ENCODE measurements at regions not wholly inside any gene's neighbourhood (a gene's known extent, or its start where the extent isn't known, plus 50 kb on each side); places are given as distances from the start of the nearest gene placed in this dataset.

DNA sequence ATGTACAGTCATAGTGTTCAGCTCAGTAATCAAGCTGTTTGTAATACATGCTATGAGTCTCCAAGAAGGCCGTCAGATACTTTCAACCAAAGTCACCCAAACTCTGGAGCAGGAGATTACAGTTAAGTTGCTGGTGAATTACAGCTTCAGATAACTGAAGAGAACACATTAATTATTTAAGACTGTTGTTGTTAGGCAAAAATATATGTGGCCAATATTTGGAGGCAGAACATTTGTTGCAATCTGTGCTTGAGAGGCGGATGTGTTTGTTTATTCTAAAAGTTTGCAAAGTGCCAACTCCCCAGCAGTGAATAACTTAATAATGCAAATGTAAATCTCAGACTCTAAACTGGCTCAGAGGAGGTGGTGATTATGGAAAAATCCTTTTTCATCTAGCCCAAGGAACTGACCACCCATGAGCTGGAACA is 300.7 kb upstream of the TBX3 start:
- no peak for DNase-seq (ENCODE audit: low spot score)

DNA sequence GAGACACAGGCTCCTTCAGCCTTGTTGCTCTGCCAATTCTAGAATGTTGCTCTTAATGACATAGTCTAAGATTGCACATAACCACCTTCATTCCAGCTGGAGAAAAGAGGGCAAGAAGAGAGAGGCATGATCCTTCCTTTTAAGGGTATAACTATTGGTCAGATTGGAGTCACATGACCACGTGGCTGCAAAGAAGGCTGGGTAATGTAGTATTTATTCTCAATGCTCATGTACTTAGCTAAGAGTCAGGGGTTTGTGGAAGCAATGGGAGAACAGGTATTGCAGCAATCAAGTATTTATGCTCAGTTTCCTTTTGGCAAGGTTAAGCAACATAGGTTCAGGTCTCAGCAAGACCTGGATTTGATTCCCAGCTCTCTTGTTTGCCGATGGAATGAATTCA is 298.8 kb upstream of the TBX3 start:
- DNase-seq (ENCODE audit: low spot score): no peak

DNA sequence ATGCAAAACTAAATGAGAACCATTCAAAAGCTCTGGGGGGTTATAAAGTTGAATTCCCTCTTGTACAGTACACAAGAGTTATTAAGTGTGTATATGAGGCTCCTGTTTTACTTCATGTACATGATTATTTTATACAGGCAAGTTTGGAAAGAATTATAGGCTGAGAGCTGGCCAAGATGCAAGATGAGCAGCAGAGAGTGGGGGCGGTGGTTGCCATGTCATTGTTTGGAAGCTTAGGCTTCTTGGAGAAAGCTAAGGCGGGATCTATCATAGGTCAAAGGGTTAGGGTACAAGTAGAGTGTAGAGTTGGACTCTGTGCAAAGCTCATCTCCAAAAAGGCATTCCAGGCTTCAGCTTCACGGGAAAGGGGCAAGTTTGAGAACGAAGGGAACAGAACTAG is 297.1 kb upstream of the TBX3 start:
- DNase-seq (ENCODE audit: low spot score): no peak

DNA sequence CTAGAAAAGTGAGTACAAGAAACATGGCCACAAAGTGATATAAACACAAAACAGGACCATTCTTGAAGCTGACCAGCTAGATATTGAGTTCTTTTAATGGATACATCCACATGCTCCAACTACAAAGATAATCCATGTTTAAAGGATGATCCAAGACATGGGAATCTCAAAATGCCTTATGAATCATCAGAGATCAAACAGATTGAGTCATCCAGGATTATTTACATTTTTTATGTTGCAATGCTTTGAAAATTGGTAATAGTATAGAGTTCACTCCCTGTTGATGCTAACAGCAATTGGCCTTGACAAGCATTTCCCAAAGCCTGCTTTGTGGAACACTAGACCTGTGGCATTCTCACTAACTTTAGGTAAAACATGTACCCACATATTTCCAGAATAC is 293.0 kb upstream of the TBX3 start:
- no peak for DNase-seq (ENCODE audit: low spot score)

DNA sequence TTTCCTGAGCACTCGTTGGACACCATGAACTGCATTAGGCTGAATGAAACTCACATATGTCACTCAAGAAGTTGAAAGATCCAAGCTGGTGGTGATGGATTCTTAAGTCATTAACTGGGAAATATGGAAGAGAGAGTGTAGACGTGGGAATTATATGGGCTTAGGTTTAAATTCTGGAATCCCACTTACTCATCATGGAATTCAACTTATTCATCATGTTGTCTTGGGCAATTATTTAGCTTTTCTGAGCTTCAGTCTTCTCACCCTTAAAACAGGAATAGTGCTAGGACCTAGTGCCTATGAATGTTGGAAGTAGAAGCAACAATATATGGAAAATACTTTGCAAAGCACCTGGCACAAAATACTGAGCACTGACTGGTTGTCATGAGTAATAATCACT is 292.4 kb upstream of the TBX3 start:
- DNase-seq (ENCODE audit: low spot score): no peak

DNA sequence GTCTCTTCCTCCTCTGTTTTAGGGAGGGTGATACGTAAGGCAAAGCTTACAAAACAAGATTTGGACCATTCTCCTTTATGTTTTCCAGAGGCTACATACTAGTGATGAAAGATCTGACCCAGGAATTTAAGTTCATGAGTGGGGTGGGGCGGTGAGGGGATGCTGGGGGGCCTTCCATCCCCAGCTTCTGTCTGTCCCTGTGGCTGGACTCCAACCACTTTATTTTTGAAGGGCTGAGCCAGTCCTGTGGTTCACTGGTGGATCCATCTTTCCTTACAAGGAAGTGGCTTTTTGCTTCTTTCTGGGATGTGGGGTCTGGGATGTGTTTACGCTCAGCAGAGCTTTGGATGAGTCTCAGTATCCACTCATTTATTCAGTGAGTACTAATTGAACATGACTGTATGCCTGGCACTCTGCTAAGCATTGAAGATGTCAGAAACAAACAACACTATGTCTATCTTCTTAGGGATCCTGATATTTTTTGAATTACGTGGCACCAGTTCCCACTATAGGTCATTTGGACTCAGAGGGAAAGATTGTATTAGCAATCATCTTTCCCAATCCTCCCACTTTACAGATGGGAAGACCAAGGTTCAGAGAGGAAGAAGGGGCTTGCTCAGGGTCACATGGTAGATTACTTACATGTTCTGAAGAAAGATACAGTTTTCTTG is 291.8 kb upstream of the TBX3 start:
- no peak for DNase-seq (ENCODE audit: low spot score)

DNA sequence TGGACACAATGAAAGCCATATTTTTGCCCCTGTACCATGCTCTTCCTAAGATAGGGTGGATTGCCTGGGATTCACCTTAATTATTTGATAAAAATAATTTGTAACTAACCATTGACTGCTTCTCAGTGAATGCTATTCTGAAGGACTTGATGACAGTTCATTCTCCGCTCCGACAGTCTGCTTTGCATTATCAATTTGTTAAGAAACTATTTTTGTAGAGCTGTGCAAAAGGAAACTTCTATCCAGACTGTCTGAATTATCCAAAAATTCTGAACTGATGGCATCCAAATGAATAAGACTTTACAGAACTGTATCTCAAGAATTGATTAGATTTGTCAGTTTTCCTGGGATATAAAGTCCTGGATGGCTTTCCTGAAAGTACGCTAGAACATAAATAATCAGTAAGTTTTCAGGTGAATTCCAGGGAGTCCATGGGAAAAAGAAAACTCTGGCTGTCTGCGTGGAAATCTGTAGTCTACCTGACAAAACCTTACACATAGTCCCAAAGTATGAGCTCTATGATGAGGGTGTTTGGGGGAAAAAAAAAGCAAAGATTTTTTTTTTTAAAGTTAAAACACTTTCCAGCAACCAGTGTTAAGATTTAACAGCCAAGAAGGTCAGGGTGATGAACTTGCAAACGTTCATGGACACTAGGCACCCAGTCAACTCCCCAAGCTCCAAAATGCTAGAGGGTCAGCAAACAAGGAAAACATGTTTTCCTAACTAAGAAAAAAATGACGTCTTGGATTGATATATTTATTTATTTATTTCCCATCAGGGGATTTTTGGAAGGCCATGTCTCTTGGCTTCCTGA is 291.1 kb upstream of the TBX3 start:
- no peak for DNase-seq (ENCODE audit: low spot score)

DNA sequence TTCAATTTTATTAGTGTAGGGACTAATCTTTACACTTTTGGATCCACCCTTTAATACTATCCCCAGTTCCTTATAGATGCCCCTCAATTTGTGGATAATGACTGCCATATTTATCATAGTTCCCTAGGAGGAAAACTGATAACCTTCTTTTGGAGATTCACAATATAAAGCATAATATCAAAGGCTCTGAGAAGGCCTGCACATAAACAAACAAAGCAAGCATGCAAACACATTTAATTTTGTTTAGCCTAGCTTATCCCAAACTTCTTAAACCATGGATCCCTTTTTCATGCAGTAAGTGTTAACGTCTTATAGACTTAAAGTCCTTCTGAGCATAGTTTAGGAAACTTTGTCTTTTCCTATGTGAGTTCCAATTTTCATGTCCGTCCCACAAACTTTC is 290.4 kb upstream of the TBX3 start:
- DNase-seq (ENCODE audit: low spot score): no peak

DNA sequence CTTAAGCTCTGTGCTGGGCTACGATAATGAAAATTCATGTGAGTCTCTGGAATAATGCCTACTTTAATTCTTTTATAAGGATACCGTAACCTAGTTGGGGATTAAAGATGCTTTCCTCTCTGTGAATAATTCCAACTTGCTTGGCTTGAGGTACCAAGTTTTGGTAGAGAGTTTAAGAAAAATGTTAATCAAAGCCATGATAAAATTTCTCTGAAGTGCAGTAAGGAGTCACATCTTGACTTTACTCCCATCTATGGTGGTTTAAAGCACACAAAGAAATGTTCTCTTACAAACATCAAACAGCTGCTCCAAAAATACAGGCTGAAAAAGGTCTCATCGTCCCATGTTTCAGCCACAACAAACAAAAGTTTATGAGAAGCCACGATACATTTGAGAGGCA is 284.8 kb upstream of the TBX3 start:
- DNase-seq (ENCODE audit: low spot score): no peak

DNA sequence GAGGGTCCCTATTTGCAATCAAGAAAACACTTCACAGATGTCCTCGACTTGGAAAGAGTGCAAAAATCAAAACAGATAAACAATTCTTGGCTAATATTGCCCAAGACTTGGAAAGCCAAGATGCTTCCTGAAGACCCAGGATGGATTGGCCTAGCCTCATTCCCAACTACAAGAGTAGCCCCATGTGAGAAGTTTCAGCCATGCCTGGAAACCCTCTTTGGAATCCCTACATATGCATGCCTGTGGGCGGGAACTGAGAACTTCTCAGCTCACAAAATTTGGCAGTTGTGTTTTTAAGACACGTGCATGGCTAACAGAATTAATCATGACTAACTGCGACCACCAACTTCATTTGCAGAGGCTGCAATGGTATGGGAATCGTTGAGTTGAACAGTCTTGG is 283.2 kb upstream of the TBX3 start:
- DNase-seq (ENCODE audit: low spot score): no peak

DNA sequence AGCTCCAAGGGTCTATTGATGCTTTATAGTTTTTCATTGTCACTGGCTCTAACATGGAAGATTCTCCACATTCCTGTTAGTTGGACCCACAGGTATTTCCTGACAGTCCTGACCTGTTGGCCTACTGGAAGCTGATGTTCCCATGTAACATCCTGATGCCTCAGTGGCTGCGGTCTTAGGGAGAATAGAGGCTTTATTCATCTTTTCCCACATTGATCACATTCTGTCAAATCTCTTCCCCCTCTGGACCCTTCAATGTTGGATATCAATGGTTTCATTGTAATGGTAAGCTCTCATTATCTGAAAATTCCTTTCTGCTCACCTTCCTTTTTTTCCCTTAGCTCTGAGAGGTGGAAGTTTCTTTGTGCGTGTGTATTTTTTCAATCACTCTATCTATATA is 280.9 kb upstream of the TBX3 start:
- no peak for DNase-seq (ENCODE audit: low spot score)

DNA sequence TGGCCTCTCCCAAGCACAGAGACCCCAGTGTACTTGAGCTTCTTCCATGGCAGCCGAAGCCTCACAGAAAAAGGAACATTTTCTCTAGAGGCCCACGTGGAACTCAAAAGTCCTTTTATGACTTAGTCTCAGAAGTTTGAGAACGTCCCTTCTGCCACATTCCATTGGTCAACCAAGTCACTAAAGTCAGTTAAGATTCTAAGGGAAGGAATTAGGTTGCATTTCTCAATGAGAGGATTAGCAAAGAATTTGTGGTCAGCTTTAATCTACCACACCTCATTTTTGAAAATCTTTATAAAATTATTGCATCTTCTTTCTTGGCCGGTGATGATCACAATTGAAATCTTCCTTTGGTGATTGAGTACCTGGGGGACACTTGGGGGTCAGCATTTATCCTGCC is 279.9 kb upstream of the TBX3 start:
- DNase-seq (ENCODE audit: low spot score): no peak

DNA sequence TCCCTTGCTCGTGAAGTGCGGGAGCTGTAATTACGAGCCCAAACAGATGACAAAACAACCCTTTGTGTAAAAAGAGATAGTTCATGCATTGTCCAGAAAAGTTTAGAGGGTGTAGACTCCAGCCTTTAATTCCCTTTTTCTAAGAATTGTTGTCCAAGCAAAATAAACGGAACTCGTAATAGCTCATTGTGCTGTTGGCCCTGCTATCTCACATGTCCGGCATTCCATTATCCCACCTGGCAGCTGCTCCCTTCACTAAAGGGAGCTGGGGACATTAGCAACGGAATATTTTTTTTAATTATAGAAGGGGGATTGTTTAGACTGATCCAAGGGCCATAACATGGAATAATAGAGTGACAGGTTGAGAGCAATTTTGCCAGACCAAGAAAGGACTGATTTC is 277.5 kb upstream of the TBX3 start:
- no peak for DNase-seq (ENCODE audit: low spot score)

DNA sequence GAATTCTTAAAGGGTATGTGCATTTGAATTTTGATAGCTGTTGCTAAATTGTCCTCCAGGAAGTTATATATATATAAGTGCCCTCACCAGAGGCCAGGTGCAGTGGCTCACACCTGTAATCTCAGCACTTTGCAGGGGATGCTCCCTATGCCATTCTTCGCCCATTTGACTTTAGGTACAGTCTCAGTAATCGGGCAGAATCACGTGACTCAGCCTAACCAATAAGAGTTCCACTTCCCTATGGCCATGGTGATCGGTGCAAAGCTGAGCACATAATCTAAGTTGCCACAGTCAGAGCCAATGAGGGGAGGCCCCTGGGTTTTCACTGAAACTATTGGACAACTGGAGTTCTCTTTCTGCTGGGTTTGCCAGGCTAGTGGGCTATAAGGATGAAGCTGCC is 274.6 kb upstream of the TBX3 start:
- DNase-seq (ENCODE audit: low spot score): no peak

DNA sequence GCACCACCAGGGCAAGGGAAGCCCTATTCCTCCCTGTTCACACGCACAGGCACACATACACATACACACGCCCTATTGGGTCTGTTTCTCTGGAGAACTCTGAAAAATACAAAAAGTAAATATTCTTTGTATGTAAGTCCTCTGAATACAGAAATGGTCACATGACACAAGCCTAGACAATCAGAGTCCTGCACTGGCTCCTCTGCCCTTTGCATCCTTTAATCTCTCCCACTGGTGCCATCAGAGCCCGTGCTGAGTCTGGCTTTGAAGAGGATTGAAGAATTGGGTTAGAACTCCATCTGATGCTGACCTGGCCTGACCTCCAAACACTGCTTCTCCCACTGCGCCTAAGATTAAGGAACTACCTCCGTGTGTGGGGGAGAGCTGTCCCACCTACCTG is 273.2 kb upstream of the TBX3 start:
- no peak for DNase-seq (ENCODE audit: low spot score)

DNA sequence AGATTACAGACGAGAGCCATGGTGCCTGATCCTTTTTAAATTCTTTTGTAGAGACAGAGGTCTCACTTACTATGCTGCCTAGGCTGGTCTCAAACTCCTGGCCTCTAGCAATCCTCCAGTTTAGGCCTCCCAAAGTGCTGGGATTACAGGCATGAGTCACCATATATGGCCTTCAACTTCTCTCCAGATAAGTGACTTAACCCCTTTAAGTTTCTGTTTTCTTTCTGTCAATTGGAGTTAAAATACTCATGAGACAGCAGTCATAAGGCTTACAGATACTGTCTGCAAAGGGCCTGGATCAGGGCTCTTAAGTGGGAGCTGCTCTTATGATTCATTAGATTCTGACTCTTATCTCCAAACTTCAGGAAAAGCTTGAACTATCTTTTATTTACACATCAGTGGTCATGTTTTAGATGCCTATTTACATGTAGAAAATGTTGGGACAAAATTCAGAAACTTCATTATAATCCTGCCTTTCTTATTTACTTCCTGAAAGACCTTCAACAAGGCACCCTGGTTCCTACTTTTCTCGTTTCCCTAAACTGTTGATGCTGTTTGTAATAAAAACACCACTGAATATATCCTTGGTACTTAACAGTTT is 271.5 kb upstream of the TBX3 start:
- DNase-seq (ENCODE audit: low spot score): no peak

DNA sequence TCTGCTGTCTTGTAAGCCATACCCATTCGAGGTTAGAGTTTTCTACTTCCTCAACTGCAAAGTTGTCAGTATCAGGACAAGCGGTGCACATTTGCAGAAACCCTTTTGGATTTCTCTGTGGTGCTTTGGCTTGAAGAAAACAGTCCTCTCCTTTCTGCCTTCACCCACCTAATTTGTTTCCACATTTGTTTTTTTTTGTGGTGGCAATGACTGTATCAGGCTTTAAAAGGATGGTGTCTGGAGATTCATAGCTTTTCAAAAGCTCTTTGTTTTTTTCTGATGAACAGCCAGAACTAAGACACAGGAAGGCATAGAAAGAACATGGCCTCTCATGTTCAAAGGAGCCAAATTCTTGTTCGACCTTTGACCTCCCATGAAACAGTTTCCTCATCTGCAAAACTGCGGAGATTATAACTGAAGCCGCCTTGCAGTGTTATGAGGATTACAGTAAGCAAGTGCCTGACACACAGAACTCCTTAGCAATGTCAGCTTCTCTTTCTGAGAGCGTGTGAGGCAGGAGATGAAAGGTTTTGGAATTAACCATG is 270.6 kb upstream of the TBX3 start:
- DNase-seq (ENCODE audit: low spot score): no peak

DNA sequence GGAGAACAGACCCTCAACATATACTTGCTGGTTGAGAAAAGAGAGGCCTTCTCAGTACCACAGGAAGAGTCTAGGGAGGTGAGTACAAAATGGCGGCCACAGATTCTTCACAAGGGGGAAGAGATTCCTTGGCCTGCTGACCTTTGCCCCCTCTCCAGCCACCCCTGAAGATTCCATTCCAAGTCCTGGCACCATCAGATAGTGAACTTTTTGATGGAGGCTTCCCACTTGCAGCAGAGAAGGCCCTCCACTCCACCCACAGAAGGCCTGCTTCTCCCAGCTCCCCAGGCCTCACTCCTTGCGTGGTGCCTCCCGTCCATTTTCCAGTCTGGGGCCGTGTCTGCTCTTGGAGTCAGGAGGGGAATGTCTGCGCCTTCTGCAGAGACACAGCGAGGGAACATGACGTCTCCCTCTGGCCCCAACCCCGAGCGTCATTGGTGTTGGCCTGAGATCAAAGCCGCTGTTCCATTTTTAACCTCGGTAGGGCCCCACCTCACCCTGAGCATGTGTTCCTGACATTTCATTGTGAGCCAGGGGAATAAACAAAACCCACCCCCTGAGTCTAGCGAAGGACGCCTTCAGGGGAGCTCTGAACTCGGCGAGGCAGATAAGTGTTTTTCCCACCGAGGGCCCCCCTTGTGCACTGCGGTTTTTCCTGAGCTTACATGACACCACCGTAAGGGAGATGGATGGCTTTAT is 268.7 kb upstream of the TBX3 start:
- peak; percentile 29 for DNase-seq (ENCODE audit: low spot score)

DNA sequence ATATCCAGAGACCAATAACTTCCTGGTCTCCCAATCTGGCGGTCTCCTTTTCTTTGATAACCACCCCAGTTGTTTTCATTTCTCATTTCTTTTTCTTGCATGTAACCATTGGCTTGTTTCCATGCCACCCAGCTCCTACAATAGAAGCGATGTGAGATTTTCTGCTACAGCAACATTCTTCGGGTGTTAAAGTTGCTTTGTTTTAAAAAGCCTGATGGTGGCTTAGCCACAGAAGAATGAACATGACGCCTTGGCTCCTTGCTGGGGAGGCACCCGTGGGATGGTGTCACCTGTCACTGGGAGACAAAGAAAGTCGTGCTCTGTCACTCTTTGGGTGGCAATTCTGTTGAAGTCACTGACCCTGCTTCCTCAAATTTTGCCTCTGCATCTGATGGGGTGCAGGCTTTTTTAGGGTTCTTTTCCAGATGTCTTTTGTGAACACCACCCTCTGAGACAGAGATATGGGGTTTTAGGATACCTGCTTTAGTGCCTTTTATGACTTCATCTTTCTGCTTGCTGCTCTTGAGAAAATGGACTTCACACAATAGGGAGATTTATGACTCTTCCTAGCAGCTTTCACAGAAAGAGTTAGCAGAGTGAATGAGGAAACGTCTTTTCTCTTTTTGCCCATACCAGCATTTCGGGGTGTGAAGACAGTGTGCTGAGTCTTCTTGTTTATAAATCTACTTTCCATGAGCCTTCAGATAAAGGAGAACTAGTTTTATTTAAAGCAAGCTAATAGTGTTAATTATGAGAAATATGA is 265.3 kb upstream of the TBX3 start:
- no peak for DNase-seq (ENCODE audit: low spot score)

DNA sequence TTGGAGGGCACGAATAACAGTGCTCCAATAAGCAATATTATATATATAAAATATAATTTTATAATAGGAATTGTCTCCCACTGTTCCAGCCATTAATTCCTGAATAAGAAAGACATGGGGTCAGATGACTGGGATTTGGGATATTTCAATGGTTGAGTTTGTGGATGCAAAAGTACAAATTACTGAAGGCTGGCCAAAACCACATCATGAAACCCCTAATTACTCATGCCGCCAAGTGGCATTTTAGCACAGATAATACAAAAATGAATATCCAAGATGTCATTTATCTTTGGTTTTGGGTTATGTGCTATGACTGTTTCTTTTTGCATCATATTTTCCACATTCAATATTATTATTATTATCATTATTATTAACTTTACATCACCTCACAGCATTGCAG is 261.4 kb upstream of the TBX3 start:
- DNase-seq (ENCODE audit: low spot score): no peak

DNA sequence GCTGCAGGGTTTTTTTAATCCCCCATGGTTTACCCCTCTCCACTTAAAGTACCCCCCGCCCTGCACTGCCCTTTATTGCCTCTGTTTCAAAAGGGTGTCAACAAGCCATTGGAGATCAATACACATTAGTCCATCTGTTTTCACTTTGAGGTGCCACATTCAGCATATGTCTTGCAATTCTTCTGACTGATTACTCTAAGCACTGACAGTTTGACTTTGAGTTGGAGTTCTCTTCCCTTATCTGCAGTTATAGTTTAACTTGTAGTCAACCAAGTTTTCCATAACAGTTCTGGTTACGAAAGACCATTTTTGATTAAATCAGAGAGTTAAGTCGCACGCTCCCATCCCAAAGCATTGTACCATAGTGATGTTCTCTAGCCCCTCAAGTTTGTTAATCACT is 260.8 kb upstream of the TBX3 start:
- DNase-seq (ENCODE audit: low spot score): no peak

DNA sequence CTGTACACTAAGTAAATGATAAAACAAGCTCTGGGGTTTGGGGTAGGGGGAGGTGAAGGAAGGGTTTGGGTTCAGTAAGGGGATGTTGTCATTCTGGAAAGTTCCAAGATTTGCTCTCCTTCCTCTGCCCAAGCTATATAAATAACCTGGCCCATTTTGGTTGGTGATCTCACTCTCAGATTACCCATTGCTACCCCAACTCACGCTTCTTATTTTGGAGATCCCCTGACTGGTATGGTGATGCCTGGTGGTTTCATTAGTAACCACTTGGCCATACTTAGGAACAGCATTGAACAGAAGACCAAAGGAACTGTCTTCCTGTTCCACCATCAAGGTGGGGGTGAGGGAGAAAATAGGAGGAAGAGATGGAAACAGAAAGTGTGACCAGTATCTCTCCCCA is 259.6 kb upstream of the TBX3 start:
- DNase-seq (ENCODE audit: low spot score): no peak

All from putamen (tissue), 1 donor.